NCI-H2107 treated with DMSO at 0.1 percent for 48 hours (cell line): ENCODE measurements at regions not wholly inside any gene's neighbourhood (a gene's known extent, or its start where the extent isn't known, plus 50 kb on each side); places are given as distances from the start of the nearest gene placed in this dataset.
"Not testable (repeated sequence)": the region's sequence is repeated elsewhere in the genome, so short reads cannot be mapped to it uniquely, and the experiment has no call there.

ENCODE experiments used
- DNase-seq: peaks from one replicate; lab custom pipeline; 2025; ENCODE audit not compliant: unreplicated experiment; lab: John Stamatoyannopoulos, UW

- DNase-seq: not testable (repeated sequence)
Observed at GRCh38 chr1:147103416-147104155, 68.7 kb downstream of the PRKAB2 start.

- no peak for DNase-seq
Observed at GRCh38 chr1:147099192-147099591, 73.1 kb downstream of the PRKAB2 start.

GRCh38 chr1:147098338-147098973 is 73.8 kb downstream of the PRKAB2 start:
- DNase-seq: not testable (repeated sequence)

- no peak for DNase-seq
Observed at GRCh38 chr1:147095691-147096090, 76.6 kb downstream of the PRKAB2 start.

GRCh38 chr1:147091801-147092200 is 80.5 kb downstream of the PRKAB2 start:
- DNase-seq: no peak

GRCh38 chr1:147089457-147089856 is 82.8 kb downstream of the PRKAB2 start:
- DNase-seq: no peak

- no peak for DNase-seq
Observed at GRCh38 chr1:147086129-147086528, 86.1 kb downstream of the PRKAB2 start.

GRCh38 chr1:147084273-147085096 is 87.8 kb downstream of the PRKAB2 start:
- peak; percentile 81 for DNase-seq

GRCh38 chr1:147083919-147084272 is 88.4 kb downstream of the PRKAB2 start:
- DNase-seq: no peak

- no peak for DNase-seq
Observed at GRCh38 chr1:147080671-147081394, 91.4 kb downstream of the PRKAB2 start.

- DNase-seq: no peak
Observed at GRCh38 chr1:147080006-147080661, 92.1 kb downstream of the PRKAB2 start.

- DNase-seq: no peak
Observed at GRCh38 chr1:147079400-147080005, 92.8 kb downstream of the PRKAB2 start.

- no peak for DNase-seq
Observed at GRCh38 chr1:147078606-147079399, 93.5 kb downstream of the PRKAB2 start.

GRCh38 chr1:147077936-147078605 is 94.2 kb downstream of the PRKAB2 start:
- no peak for DNase-seq

- no peak for DNase-seq
Observed at GRCh38 chr1:147077523-147077922, 94.7 kb downstream of the PRKAB2 start.

- DNase-seq: no peak
Observed at GRCh38 chr1:147077081-147077480, 95.2 kb downstream of the PRKAB2 start.

- DNase-seq: no peak
Observed at GRCh38 chr1:147076442-147076841, 95.8 kb downstream of the PRKAB2 start.

- DNase-seq: no peak
Observed at GRCh38 chr1:147072482-147073432, 99.5 kb downstream of the PRKAB2 start.
